Astrocyte of the hippocampus (primary cell): ENCODE measurements at regions not wholly inside any gene's neighbourhood (a gene's known extent, or its start where the extent isn't known, plus 50 kb on each side); places are given as distances from the start of the nearest gene placed in this dataset.
"Not testable (repeated sequence)": the region's sequence is repeated elsewhere in the genome, so short reads cannot be mapped to it uniquely, and the experiment has no call there.

ENCODE experiments used
- DNase-seq: peaks from one replicate; pipeline ENCODE4 v3.0.0; 2011; ENCODE audit warnings: low read depth, low spot score

- DNase-seq: peak; percentile 65
Observed at GRCh38 chr1:198416296-198416695, 124.2 kb downstream of the ATP6V1G3 start.

- no peak for DNase-seq
Observed at GRCh38 chr1:198411240-198411639, 129.2 kb downstream of the ATP6V1G3 start.

DNA sequence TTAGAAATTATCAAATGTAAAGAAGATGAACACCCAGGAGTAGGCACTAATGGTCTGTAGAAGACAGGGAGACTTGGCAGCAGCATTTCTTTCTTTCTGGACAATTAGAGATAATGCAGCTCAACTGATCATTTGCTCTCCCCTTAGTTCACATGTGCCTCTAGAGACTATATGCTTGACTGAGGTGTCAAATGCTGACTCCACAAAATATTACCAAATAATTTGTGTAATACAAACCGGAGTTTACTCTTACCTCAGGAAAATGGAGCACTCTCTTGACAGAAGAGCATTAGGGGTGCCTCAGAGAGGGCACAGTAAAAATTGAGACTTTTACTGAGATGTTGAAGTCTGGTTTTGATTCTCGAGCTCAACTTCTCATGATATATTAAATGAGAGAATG is 131.8 kb downstream of the ATP6V1G3 start:
- DNase-seq: no peak

DNA sequence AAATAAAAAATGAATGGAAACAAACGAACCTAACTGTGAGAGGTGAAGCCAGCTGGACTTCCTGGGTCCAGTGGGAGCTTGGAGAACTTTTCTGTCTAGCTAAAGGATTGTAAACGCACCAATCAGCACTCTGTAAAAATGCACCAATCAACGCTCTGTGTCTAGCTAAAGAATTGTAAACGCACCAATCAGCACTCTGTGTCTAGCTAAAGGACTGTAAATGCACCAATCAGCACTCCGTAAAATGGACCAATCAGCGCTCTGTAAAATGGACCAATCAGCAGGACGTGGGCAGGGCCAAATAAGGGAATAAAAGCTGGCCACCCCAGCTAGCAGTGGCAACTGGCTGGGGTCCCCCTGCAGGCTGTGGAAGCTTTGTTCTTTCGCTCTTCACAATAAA is 135.8 kb downstream of the ATP6V1G3 start:
- not testable (repeated sequence) for DNase-seq

GRCh38 chr1:198400063-198400462 is 140.4 kb downstream of the ATP6V1G3 start:
- DNase-seq: no peak

GRCh38 chr1:198399452-198399851 is 141.0 kb downstream of the ATP6V1G3 start:
- no peak for DNase-seq

DNA sequence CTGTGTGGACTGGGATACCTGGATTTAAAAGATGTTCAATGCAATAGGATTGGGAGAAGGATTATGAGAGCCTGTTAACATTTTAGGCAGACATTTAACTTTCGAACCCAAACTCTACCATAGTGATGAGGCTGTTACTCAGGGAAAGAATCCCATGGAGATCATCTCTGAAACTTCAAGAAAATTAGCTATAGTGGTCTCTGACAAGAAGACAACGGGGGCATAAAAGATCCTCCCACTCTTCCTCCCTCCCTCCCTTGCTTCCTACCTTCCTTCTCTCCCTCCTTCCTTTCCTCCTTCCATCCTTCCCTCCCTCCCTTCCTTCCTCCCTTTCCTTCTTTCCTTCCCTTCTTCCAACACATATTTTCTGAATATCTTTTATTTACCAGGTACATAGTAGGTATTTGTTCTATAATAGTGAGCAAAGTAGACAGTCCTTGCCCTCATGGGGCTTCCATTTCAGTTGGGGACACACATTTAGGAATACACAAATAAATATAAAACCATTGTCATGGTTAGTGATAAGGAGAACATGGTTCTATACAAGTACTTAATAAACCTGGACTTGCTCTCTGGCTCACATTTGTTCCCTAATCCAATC is 143.2 kb downstream of the ATP6V1G3 start:
- DNase-seq: no peak

DNA sequence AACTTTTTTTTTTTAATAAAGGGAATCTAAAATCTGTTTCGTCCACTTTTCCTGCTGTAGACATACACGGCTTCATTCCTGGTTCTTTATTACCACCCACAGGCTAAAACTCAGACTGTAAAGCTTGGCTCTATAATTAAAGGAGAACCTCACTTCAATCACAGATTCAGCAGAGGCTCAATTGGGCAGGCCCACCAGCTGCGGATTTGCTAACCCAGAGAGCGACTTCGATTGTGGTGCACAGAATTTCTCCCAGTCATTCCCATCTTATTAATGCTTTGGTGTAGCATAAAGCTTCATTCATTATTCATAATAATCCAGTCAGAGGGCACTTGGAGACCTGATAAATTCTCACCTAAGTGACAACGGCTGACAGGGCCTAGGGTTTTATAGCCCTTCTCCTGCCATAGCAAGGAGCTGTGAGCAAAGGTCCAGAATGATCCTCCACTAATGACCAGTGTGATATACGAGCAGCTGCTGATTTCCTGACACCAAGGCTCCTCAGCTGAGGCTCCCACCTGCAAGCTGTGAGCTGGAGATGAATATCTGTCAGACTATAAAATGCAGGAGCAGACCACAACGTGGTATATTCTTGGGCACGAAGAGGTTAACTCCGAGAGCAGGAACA is 149.0 kb downstream of the ATP6V1G3 start:
- DNase-seq: no peak

- DNase-seq: peak; percentile 58
Observed at GRCh38 chr1:198387587-198387986, 152.9 kb downstream of the ATP6V1G3 start.

DNA sequence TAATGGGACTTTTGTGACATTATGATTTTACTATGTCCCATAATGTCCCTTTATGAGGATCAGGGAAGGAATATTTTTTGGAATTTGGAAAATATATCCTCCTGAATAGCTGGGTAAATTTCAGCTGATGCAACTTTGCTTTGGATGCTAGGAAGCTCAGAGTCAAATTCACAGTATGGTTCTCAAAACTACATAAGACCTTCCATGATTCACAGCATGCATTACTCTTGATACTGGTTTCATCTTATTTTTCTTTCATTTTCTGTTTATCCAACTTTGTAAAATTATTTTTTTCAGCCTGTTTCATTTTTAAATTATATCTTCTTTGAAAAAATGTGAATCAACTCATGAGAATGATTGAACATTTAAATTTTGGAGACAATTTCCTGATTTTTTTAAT is 160.2 kb downstream of the ATP6V1G3 start:
- DNase-seq: no peak

DNA sequence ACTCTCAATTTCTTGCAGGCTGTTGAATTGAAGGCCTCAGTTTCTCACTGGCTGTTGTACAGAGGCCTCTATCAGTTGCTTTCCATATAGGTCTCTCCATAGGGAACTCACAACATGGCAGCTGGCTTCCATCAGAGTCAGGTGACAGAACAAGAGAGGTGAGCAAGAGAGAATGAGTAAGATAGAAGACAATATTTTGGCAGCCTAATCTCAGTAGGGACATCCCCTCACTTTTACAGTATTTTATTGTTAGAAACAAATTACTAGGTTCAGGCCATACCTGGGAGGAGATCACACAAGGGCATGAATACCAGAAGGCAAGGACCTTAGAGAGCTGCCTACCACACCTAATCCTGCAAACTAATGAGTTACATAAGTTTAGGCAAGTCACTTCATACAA is 162.8 kb downstream of the ATP6V1G3 start:
- DNase-seq: no peak

GRCh38 chr1:198374288-198374687 is 166.2 kb downstream of the ATP6V1G3 start:
- no peak for DNase-seq

GRCh38 chr1:198373376-198373775 is 167.1 kb downstream of the ATP6V1G3 start:
- no peak for DNase-seq
